Activated naive CD8-positive, alpha-beta T cell treated with anti-CD3 and anti-CD28 coated beads, Interleukin-2, amount 50 U/mL, for 24 hours (primary cell): ENCODE measurements at regions not wholly inside any gene's neighbourhood (a gene's known extent, or its start where the extent isn't known, plus 50 kb on each side); places are given as distances from the start of the nearest gene placed in this dataset.

ENCODE experiments used
- ATAC-seq: fragments of 150-1000 bp; cut with Tn5 transposase; one replicate; pipeline ENCODE4 v1.10.0; 2021
- DNase-seq: peaks from one replicate; pipeline ENCODE4 v3.0.0; 2021
- H3K27ac Mint-ChIP-seq: one replicate; pipeline ENCODE4 v1.8.0; 2021; ENCODE audit warnings: mild to moderate bottlenecking, mixed read lengths
- H3K27me3 Mint-ChIP-seq: one replicate; pipeline ENCODE4 v1.8.0; 2021; ENCODE audit warnings: mixed read lengths
- H3K36me3 Mint-ChIP-seq: one replicate; pipeline ENCODE4 v1.8.0; 2021; ENCODE audit warnings: low read depth, mixed read lengths
- H3K4me1 Mint-ChIP-seq: one replicate; pipeline ENCODE4 v1.8.0; 2021; ENCODE audit warnings: mixed read lengths
- H3K4me3 Mint-ChIP-seq: one replicate; pipeline ENCODE4 v1.8.0; 2021; ENCODE audit warnings: mild to moderate bottlenecking, moderate library complexity, mixed read lengths
- H3K9me3 Mint-ChIP-seq: one replicate; pipeline ENCODE4 v1.8.0; 2021; ENCODE audit warnings: mixed read lengths

GRCh38 chr7:25558605-25559004 lies 330.3 kb upstream of the NPVF start:
- ATAC-seq (no peak), DNase-seq (no peak)
- H3K4me3 Mint-ChIP-seq, result no peak overlapping the region
- no peak overlapping the region for H3K27ac Mint-ChIP-seq
- no peaks in the 10 kb centered on the region for H3K9me3 Mint-ChIP-seq
- no peaks in the 10 kb centered on the region for H3K27me3 Mint-ChIP-seq
- peaks cover 3% of the 10 kb centered on the region for H3K4me1 Mint-ChIP-seq
- H3K36me3 Mint-ChIP-seq, result no peaks in the 10 kb centered on the region

GRCh38 chr7:25559581-25560367 lies 331.5 kb upstream of the NPVF start:
- Mint-ChIP-seq H3K4me1 (peaks cover 3% of the 10 kb centered on the region), H3K27ac (no peak overlapping the region), H3K9me3 (no peaks in the 10 kb centered on the region), H3K36me3 (no peaks in the 10 kb centered on the region), H3K27me3 (no peaks in the 10 kb centered on the region), H3K4me3 (no peak overlapping the region)
- ATAC-seq, result no peak
- no peak for DNase-seq

GRCh38 chr7:25562673-25563182 lies 334.4 kb upstream of the NPVF start:
- Mint-ChIP-seq H3K4me3 (no peak overlapping the region), H3K9me3 (no peaks in the 10 kb centered on the region), H3K4me1 (peaks cover 2% of the 10 kb centered on the region), H3K27me3 (peaks cover 2% of the 10 kb centered on the region), H3K36me3 (no peaks in the 10 kb centered on the region), H3K27ac (no peak overlapping the region)
- no peak for DNase-seq
- no peak for ATAC-seq

DNA sequence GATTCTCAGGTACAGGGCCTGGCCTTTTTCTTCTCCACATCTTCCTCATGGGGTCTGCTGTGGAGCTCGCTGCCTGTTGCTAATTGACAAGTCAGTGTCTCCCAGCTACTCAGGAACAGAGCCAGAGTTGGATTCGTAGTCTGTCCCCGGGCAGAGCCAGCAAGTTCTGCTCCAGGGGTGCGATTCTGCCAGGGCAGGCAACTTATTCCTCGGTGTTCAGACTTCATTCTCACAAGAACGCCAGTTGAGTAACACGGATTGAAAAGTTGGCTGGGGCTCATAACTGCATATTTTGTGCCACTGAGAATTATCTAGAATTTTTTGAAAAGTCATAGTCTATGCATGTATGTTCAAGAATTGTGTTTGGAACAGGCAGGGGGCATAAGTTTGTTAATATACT lies 336.7 kb upstream of the NPVF start:
- DNase-seq (no peak), ATAC-seq (no peak)
- Mint-ChIP-seq H3K9me3 (no peaks in the 10 kb centered on the region), H3K27me3 (peaks cover 2% of the 10 kb centered on the region), H3K4me3 (no peak overlapping the region), H3K27ac (no peak overlapping the region), H3K36me3 (no peaks in the 10 kb centered on the region), H3K4me1 (peaks cover 6% of the 10 kb centered on the region)

DNA sequence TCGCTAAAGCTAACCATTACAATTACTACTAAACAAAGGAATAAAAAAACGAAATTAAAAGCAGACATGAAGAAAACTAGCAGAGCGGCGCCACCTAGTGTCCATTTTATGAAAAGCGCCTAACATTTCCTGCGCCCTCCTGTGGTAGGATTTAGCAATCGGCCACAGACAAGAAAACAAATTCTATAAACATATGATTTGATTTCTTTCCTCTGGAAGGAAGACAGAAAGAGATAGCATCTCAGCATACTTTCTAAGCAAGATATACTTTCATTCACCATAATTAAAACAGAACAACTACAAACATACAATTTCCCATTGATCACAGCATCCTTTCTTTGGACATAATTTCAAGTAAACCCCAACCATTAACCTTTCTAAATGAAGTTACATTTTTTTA lies 337.7 kb upstream of the NPVF start:
- no peaks in the 10 kb centered on the region for H3K36me3 Mint-ChIP-seq
- no peak for ATAC-seq
- H3K9me3 Mint-ChIP-seq, result no peaks in the 10 kb centered on the region
- DNase-seq, result peak; percentile 58
- no peak overlapping the region for H3K4me3 Mint-ChIP-seq
- H3K27me3 Mint-ChIP-seq, result peaks cover 2% of the 10 kb centered on the region
- peaks cover 6% of the 10 kb centered on the region for H3K4me1 Mint-ChIP-seq
- no peak overlapping the region for H3K27ac Mint-ChIP-seq

DNA sequence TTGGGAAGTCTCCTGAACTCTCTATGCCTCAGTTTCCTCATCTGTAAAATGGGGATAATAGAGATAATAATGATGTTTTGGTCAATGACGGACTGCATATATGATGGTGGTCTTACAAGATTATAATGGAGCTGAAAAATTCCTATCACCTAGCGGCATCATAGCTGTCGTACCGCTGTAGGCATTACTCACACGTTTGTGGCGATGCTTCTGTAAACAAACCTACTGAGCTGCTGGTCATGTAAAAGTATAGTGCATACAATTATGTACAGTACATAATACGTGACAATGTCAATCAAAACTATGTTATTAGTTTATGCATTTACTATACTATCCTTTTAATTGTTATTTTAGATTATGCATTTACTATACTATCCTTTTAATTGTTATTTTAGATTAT lies 339.1 kb upstream of the NPVF start:
- Mint-ChIP-seq H3K27me3 (peaks cover 2% of the 10 kb centered on the region), H3K27ac (no peak overlapping the region), H3K4me1 (peaks cover 6% of the 10 kb centered on the region), H3K9me3 (no peaks in the 10 kb centered on the region), H3K36me3 (no peaks in the 10 kb centered on the region), H3K4me3 (no peak overlapping the region)
- ATAC-seq, result no peak
- no peak for DNase-seq

DNA sequence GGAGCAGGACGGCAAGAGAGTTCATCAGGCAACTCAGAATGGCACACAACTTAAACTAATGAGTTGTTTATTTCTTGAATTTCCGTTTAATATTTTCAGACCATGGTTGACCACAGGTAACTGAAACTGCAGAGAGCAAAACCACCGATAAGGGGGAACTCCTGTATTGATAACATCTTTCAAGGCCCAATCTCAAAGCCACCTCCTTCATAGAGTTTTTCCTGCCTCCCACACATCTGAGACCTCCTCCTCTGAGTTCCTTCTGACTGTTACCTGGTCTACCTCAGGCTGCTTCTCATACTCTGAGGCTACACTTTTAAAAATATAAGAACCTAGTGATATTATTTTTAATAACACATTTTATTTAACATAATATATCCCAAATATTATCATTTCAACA lies 341.5 kb upstream of the NPVF start:
- Mint-ChIP-seq H3K27me3 (peaks cover 4% of the 10 kb centered on the region), H3K4me1 (peaks cover 6% of the 10 kb centered on the region), H3K36me3 (no peaks in the 10 kb centered on the region), H3K4me3 (no peak overlapping the region), H3K27ac (no peak overlapping the region), H3K9me3 (no peaks in the 10 kb centered on the region)
- ATAC-seq (no peak), DNase-seq (no peak)

- no peak overlapping the region for H3K27ac Mint-ChIP-seq
- ATAC-seq (no peak), DNase-seq (no peak)
- H3K27me3 Mint-ChIP-seq, result peaks cover 4% of the 10 kb centered on the region
- peaks cover 4% of the 10 kb centered on the region for H3K4me1 Mint-ChIP-seq
- no peaks in the 10 kb centered on the region for H3K36me3 Mint-ChIP-seq
- no peak overlapping the region for H3K4me3 Mint-ChIP-seq
- H3K9me3 Mint-ChIP-seq, result no peaks in the 10 kb centered on the region
Measured at GRCh38 chr7:25572423-25572822, 344.1 kb upstream of the NPVF start.

DNA sequence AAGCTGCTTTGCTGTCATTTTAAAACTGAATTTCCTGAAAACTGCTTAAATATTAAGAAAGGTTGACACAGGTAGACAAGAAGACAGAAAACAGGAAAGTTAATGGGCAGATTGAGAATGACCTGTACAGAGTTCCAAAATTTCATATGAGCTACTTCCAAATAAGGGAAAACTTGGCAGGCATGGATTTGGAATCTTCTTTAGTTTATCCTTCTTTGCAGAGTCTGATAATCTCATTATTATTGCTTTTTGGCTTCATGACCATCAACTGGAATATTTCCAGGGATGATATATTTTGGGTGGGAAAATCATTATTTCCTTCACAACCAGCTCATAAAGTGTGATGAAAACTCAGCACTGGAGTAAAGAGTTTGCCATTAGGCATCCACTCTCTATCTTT lies 346.5 kb upstream of the NPVF start:
- Mint-ChIP-seq H3K4me1 (peaks cover under 1% of the 10 kb centered on the region), H3K27me3 (peaks cover 4% of the 10 kb centered on the region), H3K27ac (no peak overlapping the region), H3K9me3 (no peaks in the 10 kb centered on the region), H3K36me3 (no peaks in the 10 kb centered on the region), H3K4me3 (no peak overlapping the region)
- DNase-seq (no peak), ATAC-seq (no peak)

GRCh38 chr7:25575634-25576033 lies 347.3 kb upstream of the NPVF start:
- Mint-ChIP-seq H3K4me1 (no peaks in the 10 kb centered on the region), H3K36me3 (no peaks in the 10 kb centered on the region), H3K27ac (no peak overlapping the region), H3K4me3 (no peak overlapping the region), H3K27me3 (peaks cover 4% of the 10 kb centered on the region), H3K9me3 (no peaks in the 10 kb centered on the region)
- no peak for ATAC-seq
- no peak for DNase-seq

DNA sequence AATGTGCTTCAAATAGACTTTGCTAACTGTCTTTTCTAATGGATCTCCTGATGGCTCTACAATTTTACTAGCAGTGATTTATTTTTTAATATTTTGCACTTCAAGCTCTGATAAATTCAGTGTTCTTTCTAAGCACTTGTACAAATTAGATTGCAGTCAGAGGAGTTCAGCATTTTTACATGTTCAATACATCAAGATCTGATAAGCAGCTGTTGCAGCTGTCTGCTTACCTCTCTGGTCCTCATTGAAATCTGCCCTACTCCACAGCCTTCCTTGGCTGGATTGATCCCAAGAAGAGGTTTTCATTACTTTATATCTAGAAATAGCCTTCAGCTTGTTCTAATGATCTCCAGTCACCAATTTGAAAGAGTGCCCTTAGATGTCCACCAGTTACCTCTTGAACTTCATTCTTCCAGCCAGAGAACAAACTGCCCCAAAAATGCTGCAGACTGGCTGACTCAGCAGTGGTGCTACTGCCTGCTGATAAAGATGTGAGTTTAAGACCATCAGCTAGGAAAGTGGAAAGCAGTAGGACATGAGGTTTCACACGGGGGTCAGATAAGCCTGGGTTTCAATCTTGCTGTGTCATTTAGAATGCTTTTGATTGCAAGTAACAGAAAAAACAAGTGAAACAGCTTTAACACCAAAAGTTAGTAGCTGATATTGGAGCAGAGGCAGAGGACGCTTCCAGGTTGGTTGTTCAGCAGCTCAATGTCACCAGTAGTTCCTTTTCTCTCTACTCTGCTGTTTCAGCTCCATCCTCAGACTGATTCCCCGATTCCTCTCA lies 350.9 kb upstream of the NPVF start:
- Mint-ChIP-seq H3K27me3 (peaks cover 6% of the 10 kb centered on the region), H3K36me3 (no peaks in the 10 kb centered on the region), H3K9me3 (no peaks in the 10 kb centered on the region), H3K4me3 (no peak overlapping the region), H3K27ac (no peak overlapping the region), H3K4me1 (no peaks in the 10 kb centered on the region)
- no peak for ATAC-seq
- DNase-seq, result no peak

DNA sequence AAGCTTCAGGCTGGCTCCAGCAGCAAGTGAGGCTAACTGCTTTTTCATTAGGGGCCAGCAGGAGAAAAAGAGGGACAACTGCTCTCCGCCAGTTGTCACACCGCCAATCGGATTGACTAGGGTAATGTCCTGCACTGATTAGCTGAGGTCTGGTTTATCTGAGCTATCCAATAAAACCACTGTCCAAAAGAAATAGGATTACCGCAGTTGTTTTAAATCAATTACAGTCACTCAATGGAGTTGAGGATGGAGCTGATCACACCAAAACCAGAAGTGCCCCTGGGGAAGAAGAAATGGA lies 351.4 kb upstream of the NPVF start:
- Mint-ChIP-seq H3K27ac (no peak overlapping the region), H3K9me3 (no peaks in the 10 kb centered on the region), H3K4me1 (no peaks in the 10 kb centered on the region), H3K36me3 (no peaks in the 10 kb centered on the region), H3K4me3 (no peak overlapping the region), H3K27me3 (peaks cover 10% of the 10 kb centered on the region)
- DNase-seq (no peak), ATAC-seq (no peak)

GRCh38 chr7:25580141-25580540 lies 351.9 kb upstream of the NPVF start:
- peaks cover 10% of the 10 kb centered on the region for H3K27me3 Mint-ChIP-seq
- no peak for DNase-seq
- no peak overlapping the region for H3K27ac Mint-ChIP-seq
- H3K4me1 Mint-ChIP-seq, result no peaks in the 10 kb centered on the region
- H3K4me3 Mint-ChIP-seq, result no peak overlapping the region
- H3K9me3 Mint-ChIP-seq, result no peaks in the 10 kb centered on the region
- no peaks in the 10 kb centered on the region for H3K36me3 Mint-ChIP-seq
- no peak for ATAC-seq

GRCh38 chr7:25583621-25584020 lies 355.3 kb upstream of the NPVF start:
- DNase-seq (no peak), ATAC-seq (no peak)
- H3K9me3 Mint-ChIP-seq, result no peaks in the 10 kb centered on the region
- H3K36me3 Mint-ChIP-seq, result no peaks in the 10 kb centered on the region
- H3K4me3 Mint-ChIP-seq, result no peak overlapping the region
- H3K4me1 Mint-ChIP-seq, result no peaks in the 10 kb centered on the region
- peaks cover 7% of the 10 kb centered on the region for H3K27me3 Mint-ChIP-seq
- H3K27ac Mint-ChIP-seq, result no peak overlapping the region

GRCh38 chr7:25584112-25584938 lies 356.0 kb upstream of the NPVF start:
- H3K27me3 Mint-ChIP-seq, result peaks cover 7% of the 10 kb centered on the region
- no peak overlapping the region for H3K4me3 Mint-ChIP-seq
- no peak for ATAC-seq
- no peak for DNase-seq
- H3K9me3 Mint-ChIP-seq, result no peaks in the 10 kb centered on the region
- no peaks in the 10 kb centered on the region for H3K36me3 Mint-ChIP-seq
- no peak overlapping the region for H3K27ac Mint-ChIP-seq
- no peaks in the 10 kb centered on the region for H3K4me1 Mint-ChIP-seq
